ENCODE measurements at regions not wholly inside any gene's neighbourhood (a gene's known extent, or its start where the extent isn't known, plus 50 kb on each side); places are given as distances from the start of the nearest gene placed in this dataset.

DNA sequence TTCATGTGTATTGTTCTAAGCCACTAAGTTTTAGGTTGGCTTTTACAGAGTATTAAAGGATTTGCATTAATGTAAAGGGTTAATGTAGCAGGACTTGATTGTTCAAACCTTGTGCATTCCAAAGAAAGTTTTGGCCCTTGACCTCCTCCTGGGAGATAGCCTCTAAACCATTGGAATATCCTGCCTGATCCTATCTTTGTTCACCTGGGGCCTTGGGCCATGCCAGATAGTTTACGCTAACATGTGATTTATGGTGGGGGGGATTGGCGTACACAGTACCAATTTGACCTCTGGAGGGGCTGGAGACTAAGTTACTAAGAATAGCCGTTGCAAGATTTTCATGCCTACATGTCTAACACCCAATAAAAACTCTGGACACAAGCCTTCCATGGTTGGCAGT, 1002.7 kb upstream of the PABPC4L start:
- no peaks in the 10 kb centered on the region for H3K36me3 Mint-ChIP-seq (ENCODE audit: low read depth)
- H3K9me3 Mint-ChIP-seq, result no peaks in the 10 kb centered on the region
- H3K27ac Mint-ChIP-seq, result no peak overlapping the region
- H3K4me1 Mint-ChIP-seq, result no peaks in the 10 kb centered on the region
- no peak overlapping the region for H3K4me3 Mint-ChIP-seq
- TF ChIP-seq, protein P1, sequence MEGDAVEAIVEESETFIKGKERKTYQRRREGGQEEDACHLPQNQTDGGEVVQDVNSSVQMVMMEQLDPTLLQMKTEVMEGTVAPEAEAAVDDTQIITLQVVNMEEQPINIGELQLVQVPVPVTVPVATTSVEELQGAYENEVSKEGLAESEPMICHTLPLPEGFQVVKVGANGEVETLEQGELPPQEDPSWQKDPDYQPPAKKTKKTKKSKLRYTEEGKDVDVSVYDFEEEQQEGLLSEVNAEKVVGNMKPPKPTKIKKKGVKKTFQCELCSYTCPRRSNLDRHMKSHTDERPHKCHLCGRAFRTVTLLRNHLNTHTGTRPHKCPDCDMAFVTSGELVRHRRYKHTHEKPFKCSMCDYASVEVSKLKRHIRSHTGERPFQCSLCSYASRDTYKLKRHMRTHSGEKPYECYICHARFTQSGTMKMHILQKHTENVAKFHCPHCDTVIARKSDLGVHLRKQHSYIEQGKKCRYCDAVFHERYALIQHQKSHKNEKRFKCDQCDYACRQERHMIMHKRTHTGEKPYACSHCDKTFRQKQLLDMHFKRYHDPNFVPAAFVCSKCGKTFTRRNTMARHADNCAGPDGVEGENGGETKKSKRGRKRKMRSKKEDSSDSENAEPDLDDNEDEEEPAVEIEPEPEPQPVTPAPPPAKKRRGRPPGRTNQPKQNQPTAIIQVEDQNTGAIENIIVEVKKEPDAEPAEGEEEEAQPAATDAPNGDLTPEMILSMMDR (IDR thresholded peaks at IDR 0.05; ENCODE audit: unreplicated experiment in 3 of 3), result no peak
- no peaks in the 10 kb centered on the region for H3K27me3 Mint-ChIP-seq (ENCODE audit: low read depth)

GRCh38 chr4:135201081-135201480, 999.5 kb upstream of the PABPC4L start:
- Mint-ChIP-seq H3K27me3 (ENCODE audit: low read depth) (no peaks in the 10 kb centered on the region), H3K27ac (no peak overlapping the region)

GRCh38 chr4:135197641-135198040, 996.1 kb upstream of the PABPC4L start:
- H3K27ac Mint-ChIP-seq, result no peak overlapping the region
- H3K4me3 Mint-ChIP-seq, result no peak overlapping the region
- no peaks in the 10 kb centered on the region for H3K9me3 Mint-ChIP-seq
- H3K4me1 Mint-ChIP-seq, result no peaks in the 10 kb centered on the region
- H3K27me3 Mint-ChIP-seq (ENCODE audit: low read depth), result no peaks in the 10 kb centered on the region
- no peaks in the 10 kb centered on the region for H3K36me3 Mint-ChIP-seq (ENCODE audit: low read depth)
- TF ChIP-seq, protein P1 (IDR thresholded peaks at IDR 0.05; ENCODE audit: unreplicated experiment in 3 of 3), result no peak

More at GRCh38 chr4:135201081-135201480, 999.5 kb upstream of the PABPC4L start:
- H3K4me3 Mint-ChIP-seq, result no peak overlapping the region
- TF ChIP-seq, protein P1 (IDR thresholded peaks at IDR 0.05; ENCODE audit: unreplicated experiment in 3 of 3), result no peak
- H3K9me3 Mint-ChIP-seq, result no peaks in the 10 kb centered on the region
- no peaks in the 10 kb centered on the region for H3K4me1 Mint-ChIP-seq
- H3K36me3 Mint-ChIP-seq (ENCODE audit: low read depth), result no peaks in the 10 kb centered on the region

DNA sequence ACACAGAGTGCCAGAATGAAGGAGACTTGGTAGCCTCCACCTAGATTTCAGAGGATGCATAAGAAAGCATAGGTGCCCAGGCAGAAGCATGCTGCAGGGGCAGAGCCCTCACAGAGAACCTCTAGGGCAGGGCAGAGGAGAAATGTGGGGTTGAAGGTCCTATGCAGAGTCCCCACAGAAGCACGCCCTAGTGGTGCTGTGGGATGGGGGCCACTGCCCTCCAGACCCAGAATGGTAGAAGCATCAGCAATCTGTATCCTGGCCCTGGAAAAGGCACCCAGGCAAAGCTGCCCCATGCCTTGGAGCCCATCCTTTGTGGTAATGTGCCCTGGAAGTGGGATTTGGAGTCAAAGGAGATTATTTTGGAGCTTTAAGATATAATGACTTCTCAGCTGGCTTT, 992.9 kb upstream of the PABPC4L start:
- H3K27ac Mint-ChIP-seq, result no peak overlapping the region
- no peaks in the 10 kb centered on the region for H3K36me3 Mint-ChIP-seq (ENCODE audit: low read depth)

DNA sequence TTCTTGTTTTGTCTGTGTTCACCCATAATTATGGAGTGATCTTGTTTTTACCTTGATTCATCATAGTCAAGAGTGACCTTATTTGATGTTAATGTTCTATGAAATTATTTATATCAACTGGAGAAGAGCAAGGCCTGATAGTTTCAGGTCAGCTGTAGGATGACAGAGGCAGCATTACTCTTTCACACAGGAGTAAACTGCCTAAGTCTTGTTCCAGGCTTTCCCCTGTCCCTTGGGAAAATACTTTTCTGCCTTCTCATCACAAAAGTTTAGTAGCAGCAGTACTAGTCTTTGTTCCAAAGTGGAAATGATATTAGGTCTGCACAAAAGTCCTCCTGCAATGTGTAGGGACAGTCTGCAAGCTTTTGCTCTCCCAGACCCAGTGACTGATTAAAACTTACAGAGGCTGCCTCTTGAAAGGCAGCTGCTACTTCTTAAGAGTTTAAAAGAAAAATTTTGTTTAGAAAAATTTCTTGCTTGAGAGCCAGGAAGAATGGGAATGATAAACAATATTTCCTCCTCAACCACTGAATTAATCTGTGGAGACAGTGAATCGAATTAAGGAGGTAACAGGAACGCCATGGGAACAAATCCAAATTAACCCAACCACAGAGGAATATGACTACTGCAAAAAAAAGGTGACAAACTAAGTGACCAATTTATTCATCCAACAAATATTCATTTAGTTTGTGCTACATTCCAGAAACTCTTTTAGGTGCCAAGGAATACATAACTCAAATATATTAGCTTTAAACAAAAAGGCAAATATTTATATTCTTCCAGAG, 991.4 kb upstream of the PABPC4L start:
- TF ChIP-seq, protein P1 (IDR thresholded peaks at IDR 0.05; ENCODE audit: unreplicated experiment in 3 of 3), result no peak
- H3K27me3 Mint-ChIP-seq (ENCODE audit: low read depth), result no peaks in the 10 kb centered on the region
- H3K4me3 Mint-ChIP-seq, result no peak overlapping the region
- no peaks in the 10 kb centered on the region for H3K4me1 Mint-ChIP-seq
- no peak overlapping the region for H3K27ac Mint-ChIP-seq
- no peaks in the 10 kb centered on the region for H3K9me3 Mint-ChIP-seq
- H3K36me3 Mint-ChIP-seq (ENCODE audit: low read depth), result no peaks in the 10 kb centered on the region

More for the DNA sequence above, 992.9 kb upstream of the PABPC4L start:
- Mint-ChIP-seq H3K4me3 (no peak overlapping the region), H3K4me1 (no peaks in the 10 kb centered on the region), H3K9me3 (no peaks in the 10 kb centered on the region), H3K27me3 (ENCODE audit: low read depth) (no peaks in the 10 kb centered on the region)
- TF ChIP-seq, protein P1 (IDR thresholded peaks at IDR 0.05; ENCODE audit: unreplicated experiment in 3 of 3), result no peak

- no peaks in the 10 kb centered on the region for H3K4me1 Mint-ChIP-seq
- no peaks in the 10 kb centered on the region for H3K36me3 Mint-ChIP-seq (ENCODE audit: low read depth)
- no peaks in the 10 kb centered on the region for H3K27me3 Mint-ChIP-seq (ENCODE audit: low read depth)
- H3K27ac Mint-ChIP-seq, result no peak overlapping the region
- TF ChIP-seq, protein P1 (IDR thresholded peaks at IDR 0.05; ENCODE audit: unreplicated experiment in 3 of 3), result no peak
- no peaks in the 10 kb centered on the region for H3K9me3 Mint-ChIP-seq
- no peak overlapping the region for H3K4me3 Mint-ChIP-seq
These were observed 990.0 kb upstream of the PABPC4L start for GRCh38 chr4:135191596-135191995.

Data from nephron (organoid).